Erythroblast (primary cell): ENCODE measurements at regions not wholly inside any gene's neighbourhood (a gene's known extent, or its start where the extent isn't known, plus 50 kb on each side); places are given as distances from the start of the nearest gene placed in this dataset.

Experiments
- GATA1 ChIP-seq: IDR thresholded peaks from 2 replicates; pipeline ENCODE4 v1.6.1; 2011; ENCODE audit warnings: low read depth, mild to moderate bottlenecking, control low read depth, low read length, moderate library complexity
- POLR2A ChIP-seq: IDR thresholded peaks from 2 replicates; pipeline ENCODE4 v1.6.1; 2011; ENCODE audit warnings: mild to moderate bottlenecking, low read length

DNA sequence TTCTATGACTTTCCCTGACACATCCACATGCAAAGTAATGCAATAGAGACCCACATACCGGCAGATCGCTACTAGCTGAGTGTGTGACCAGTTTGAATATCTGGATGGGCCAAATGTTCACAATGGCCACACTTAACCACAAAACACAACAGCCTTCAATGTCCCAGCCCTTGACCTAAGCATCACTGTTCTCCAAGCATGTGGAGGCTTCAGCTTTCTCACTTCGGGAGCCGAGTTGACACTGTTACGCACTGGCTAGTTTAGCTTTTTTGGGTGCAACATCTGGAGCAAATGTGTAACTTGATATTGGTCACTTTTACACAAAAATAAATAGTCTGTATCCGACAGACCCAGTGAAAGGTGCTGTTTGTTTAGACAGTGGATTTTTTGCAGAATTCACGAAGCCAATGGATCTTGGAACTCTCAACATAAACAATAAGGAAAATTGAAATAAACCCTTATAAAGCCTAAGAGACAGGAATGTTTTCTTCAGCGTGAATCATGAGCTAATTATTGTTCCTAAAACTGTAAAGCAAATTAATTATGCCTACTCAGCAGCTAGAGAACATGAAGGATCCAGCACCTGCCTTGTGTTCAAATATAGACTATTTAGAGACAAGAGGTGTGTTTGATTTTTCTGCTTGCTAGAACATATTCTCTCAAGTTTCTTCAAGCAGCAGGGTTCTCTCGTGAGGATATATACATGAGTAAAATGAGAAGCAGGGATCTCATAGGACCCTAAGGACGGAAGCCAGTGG lies 117.6 kb upstream of the JCAD start:
- no peak for TF ChIP-seq POLR2A
- no peak for TF ChIP-seq GATA1
